H9 (cell line): ENCODE measurements at regions not wholly inside any gene's neighbourhood (a gene's known extent, or its start where the extent isn't known, plus 50 kb on each side); places are given as distances from the start of the nearest gene placed in this dataset.

Source experiments
- DNase-seq: peaks from one replicate; pipeline ENCODE4 v3.0.0-alpha.2; 2017
- H2AFZ ChIP-seq: one replicate; pipeline ENCODE4 v1.6.1; 2013; ENCODE audit warnings: mild to moderate bottlenecking, low read length, control low read depth, moderate library complexity
- H2AK5ac ChIP-seq: 2 replicates; pipeline ENCODE4 v1.6.1; 2013; ENCODE audit warnings: low read length, control low read depth, mixed read lengths; ENCODE audit not compliant: insufficient read length
- H2BK120ac ChIP-seq: one replicate; pipeline ENCODE4 v1.6.1; 2013; ENCODE audit warnings: low read depth, mild to moderate bottlenecking, low read length, control low read depth, inconsistent platforms; ENCODE audit not compliant: poor library complexity, severe bottlenecking
- H2BK12ac ChIP-seq: 2 replicates; pipeline ENCODE4 v1.6.1; 2013; ENCODE audit warnings: low read length, control low read depth, mixed read lengths, low read depth; ENCODE audit not compliant: insufficient read length
- H2BK15ac ChIP-seq: 2 replicates; pipeline ENCODE4 v1.6.1; 2013; ENCODE audit warnings: low read depth, low read length, control low read depth
- H2BK20ac ChIP-seq: one replicate; pipeline ENCODE4 v1.6.1; 2013; ENCODE audit warnings: low read depth, mild to moderate bottlenecking, low read length, control low read depth, inconsistent platforms; ENCODE audit not compliant: poor library complexity, severe bottlenecking
- H2BK5ac ChIP-seq: 2 replicates; pipeline ENCODE4 v1.6.1; 2013; ENCODE audit warnings: low read length, control low read depth, mixed read lengths; ENCODE audit not compliant: insufficient read length
- H3K14ac ChIP-seq: 2 replicates; pipeline ENCODE4 v1.6.1; 2013; ENCODE audit warnings: low read length, control low read depth; ENCODE audit not compliant: insufficient read depth
- H3K18ac ChIP-seq: 2 replicates; pipeline ENCODE4 v1.6.1; 2013; ENCODE audit warnings: low read depth, mild to moderate bottlenecking, mixed read lengths, low read length, control low read depth; ENCODE audit not compliant: insufficient read length
- H3K23ac ChIP-seq: 2 replicates; pipeline ENCODE4 v1.6.1; 2013; ENCODE audit warnings: low read length, control low read depth, mixed read lengths, low read depth; ENCODE audit not compliant: insufficient read length
- H3K23me2 ChIP-seq: 2 replicates; pipeline ENCODE4 v1.6.1; 2013; ENCODE audit warnings: low read depth, mild to moderate bottlenecking, mixed read lengths, low read length, control low read depth; ENCODE audit not compliant: insufficient read length, poor library complexity, severe bottlenecking
- H3K27ac ChIP-seq: 2 replicates; pipeline ENCODE4 v1.5.1; 2013; ENCODE audit warnings: low read length, control low read depth, mixed read lengths, low read depth; ENCODE audit not compliant: insufficient read length
- H3K27me3 ChIP-seq: 2 replicates; pipeline ENCODE4 v1.6.1; 2013; ENCODE audit warnings: low read length, control low read depth, inconsistent platforms; ENCODE audit not compliant: insufficient read depth
- H3K4ac ChIP-seq: 2 replicates; pipeline ENCODE4 v1.6.1; 2013; ENCODE audit warnings: low read depth, mild to moderate bottlenecking, control low read depth, inconsistent platforms, low read length, moderate library complexity
- H3K4me1 ChIP-seq: 2 replicates; pipeline ENCODE4 v1.6.1; 2013; ENCODE audit warnings: low read length, control low read depth, inconsistent platforms; ENCODE audit not compliant: insufficient read depth
- H3K4me2 ChIP-seq: 2 replicates; pipeline ENCODE4 v1.6.1; 2013; ENCODE audit warnings: low read length, control low read depth, mixed read lengths; ENCODE audit not compliant: insufficient read length, insufficient read depth
- H3K56ac ChIP-seq: 2 replicates; pipeline ENCODE4 v1.6.1; 2013; ENCODE audit warnings: low read depth, mild to moderate bottlenecking, mixed read lengths, low read length, control low read depth; ENCODE audit not compliant: insufficient read length
- H3K79me1 ChIP-seq: 2 replicates; pipeline ENCODE4 v1.6.1; 2013; ENCODE audit warnings: low read depth, mild to moderate bottlenecking, moderate library complexity, low read length, control low read depth, inconsistent platforms; ENCODE audit not compliant: insufficient read depth, poor library complexity, severe bottlenecking
- H3K79me2 ChIP-seq: 2 replicates; pipeline ENCODE4 v1.6.1; 2013; ENCODE audit warnings: low read length, control low read depth, inconsistent platforms; ENCODE audit not compliant: insufficient read depth
- H3K9ac ChIP-seq: 2 replicates; pipeline ENCODE4 v1.6.1; 2013; ENCODE audit warnings: low read length, control low read depth, mixed read lengths; ENCODE audit not compliant: insufficient read length; ENCODE audit errors: extremely low read depth
- H3K9me3 ChIP-seq: one replicate; pipeline ENCODE4 v1.6.1; 2013; ENCODE audit warnings: low read depth, low read length, inconsistent platforms; ENCODE audit not compliant: control insufficient read depth
- H3T11ph ChIP-seq: one replicate; pipeline ENCODE4 v1.6.1; 2013; ENCODE audit warnings: mild to moderate bottlenecking, low read length, control low read depth, inconsistent platforms
- H4K20me1 ChIP-seq: one replicate; pipeline ENCODE4 v1.6.1; 2013; ENCODE audit not compliant: control insufficient read depth, insufficient read length, insufficient read depth
- H4K5ac ChIP-seq: 2 replicates; pipeline ENCODE4 v1.6.1; 2013; ENCODE audit warnings: low read depth, mild to moderate bottlenecking, mixed read lengths, low read length, control low read depth; ENCODE audit not compliant: insufficient read length
- H4K8ac ChIP-seq: replicated peaks from 2 replicates; pipeline ENCODE4 v1.6.1; 2013; ENCODE audit warnings: low read length, control low read depth, mixed read lengths, low read depth; ENCODE audit not compliant: insufficient read length
- H4K91ac ChIP-seq: 2 replicates; pipeline ENCODE4 v1.6.1; 2013; ENCODE audit warnings: low read depth, mild to moderate bottlenecking, moderate library complexity, mixed read lengths, low read length, control low read depth; ENCODE audit not compliant: insufficient read length
- H3K27ac Mint-ChIP-seq, 3 experiments: 2 replicates in 2 of 3; 3 replicates in 1 of 3; pipeline ENCODE4 v1.8.0; 2020 to 2021; ENCODE audit warnings: mixed read lengths in 3 of 3, mild to moderate bottlenecking in 1 of 3, moderate library complexity in 1 of 3
- H3K27me3 Mint-ChIP-seq: 2 replicates; pipeline ENCODE4 v1.8.0; 2021; ENCODE audit warnings: low read depth, mild to moderate bottlenecking, moderate library complexity, mixed read lengths
- H3K36me3 Mint-ChIP-seq, 3 experiments: 2 replicates in 2 of 3; 3 replicates in 1 of 3; pipeline ENCODE4 v1.8.0; 2020 to 2021; ENCODE audit warnings: low read depth in 3 of 3, mixed read lengths in 3 of 3; ENCODE audit not compliant: insufficient read depth in 1 of 3
- H3K4me1 Mint-ChIP-seq, 2 experiments: 2 replicates each; pipeline ENCODE4 v1.8.0; 2020; ENCODE audit warnings: mixed read lengths in 2 of 2
- H3K4me3 Mint-ChIP-seq, 2 experiments: 2 replicates in 1 of 2; 3 replicates in 1 of 2; pipeline ENCODE4 v1.8.0; 2020 to 2021; ENCODE audit warnings: mild to moderate bottlenecking in 2 of 2, mixed read lengths in 2 of 2, moderate library complexity in 1 of 2
- H3K9me3 Mint-ChIP-seq, 2 experiments: 2 replicates in 1 of 2; 3 replicates in 1 of 2; pipeline ENCODE4 v1.8.0; 2020; ENCODE audit warnings: mild to moderate bottlenecking in 2 of 2, mixed read lengths in 2 of 2, moderate library complexity in 1 of 2
- CTCF ChIP-seq: fragments of 200-600 bp; sonication (generic); conservative IDR thresholded peaks from 3 replicates; pipeline ENCODE4 v1.8.0; 2021; ENCODE audit warnings: antibody characterized with exemption, mild to moderate bottlenecking

DNA sequence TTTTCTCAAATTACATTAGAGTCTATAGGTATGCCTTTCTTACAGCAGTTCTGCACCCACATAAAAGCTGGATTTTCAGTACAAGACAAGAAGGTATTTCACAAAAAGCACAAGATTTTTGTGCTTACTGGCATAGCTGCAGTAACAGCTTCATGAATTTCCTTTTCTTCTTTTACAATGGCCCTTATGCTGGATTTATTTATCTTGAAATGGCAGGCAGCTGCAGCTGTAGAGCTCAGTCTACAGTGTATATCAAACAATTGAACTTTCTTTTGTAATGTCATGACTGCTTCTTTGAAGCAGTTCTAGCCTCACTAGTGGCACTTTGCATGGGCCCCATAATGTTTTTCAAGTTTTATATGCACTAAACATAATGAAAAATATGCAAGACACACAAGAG lies 510.2 kb downstream of the KCNT2 start:
- Histone ChIP-seq H3K23ac (no peak overlapping the region), H2BK5ac (no peak overlapping the region), H2AK5ac (no peak overlapping the region), H3K9ac (no peak overlapping the region), H3K23me2 (no peaks in the 10 kb centered on the region), H4K91ac (no peak overlapping the region), H4K8ac (no peak overlapping the region), H3K4me2 (no peak overlapping the region), H3K14ac (no peak overlapping the region), H2AFZ (no peak overlapping the region), H3K4me1 (no peaks in the 10 kb centered on the region), H3K18ac (no peak overlapping the region), H3K27ac (no peak overlapping the region), H2BK20ac (no peak overlapping the region), H4K5ac (no peak overlapping the region), H3K4ac (no peak overlapping the region), H3K79me2 (no peaks in the 10 kb centered on the region), H2BK12ac (no peak overlapping the region), H2BK15ac (no peak overlapping the region), H3K56ac (no peak overlapping the region), H4K20me1 (no peaks in the 10 kb centered on the region), H2BK120ac (no peak overlapping the region), H3T11ph (no peak overlapping the region), H3K9me3 (peaks cover 13% of the 10 kb centered on the region), H3K27me3 (no peaks in the 10 kb centered on the region), H3K79me1 (no peaks in the 10 kb centered on the region)
- Mint-ChIP-seq H3K4me1 (no peaks in the 10 kb centered on the region), H3K4me3 (no peak overlapping the region), H3K9me3 (peaks cover 17 to 21% of the 10 kb centered on the region in 2 experiments), H3K36me3 (peaks cover 15 to 24% (median 20%) of the 10 kb centered on the region in 3 experiments), H3K27ac (no peak overlapping the region; a peak in 1 of 7 replicates), H3K27me3 (no peaks in the 10 kb centered on the region)
- TF ChIP-seq CTCF: no peak
- DNase-seq: no peak
